DOHH2 (cell line): ENCODE measurements at regions not wholly inside any gene's neighbourhood (a gene's known extent, or its start where the extent isn't known, plus 50 kb on each side); places are given as distances from the start of the nearest gene placed in this dataset.

Source experiments
- CTCF ChIP-seq: fragments of 200-600 bp; sonication (generic); IDR thresholded peaks from one replicate; pipeline ENCODE4 v1.5.1; 2014; ENCODE audit warnings: antibody characterized with exemption, mild to moderate bottlenecking, low read depth, low read length; ENCODE audit not compliant: poor library complexity, severe bottlenecking
- EZH2phosphoT487 ChIP-seq: fragments of 200-600 bp; sonication (generic); IDR thresholded peaks from 2 replicates; pipeline ENCODE4 v1.6.1; 2017; ENCODE audit warnings: borderline replicate concordance, mild to moderate bottlenecking, antibody characterized with exemption, low read length, moderate library complexity, mixed read lengths

- no peak for TF ChIP-seq CTCF
- no peak for TF ChIP-seq EZH2phosphoT487
These were observed 243.6 kb upstream of the IGFBP3 start for GRCh38 chr7:46164629-46165028.
